ENCODE measurements at regions not wholly inside any gene's neighbourhood (a gene's known extent, or its start where the extent isn't known, plus 50 kb on each side); places are given as distances from the start of the nearest gene placed in this dataset.

GRCh38 chr4:123522646-123523045 lies 126.1 kb downstream of the SPRY1 start:
- no peaks in the 10 kb centered on the region for H4K20me1 ChIP-seq (ENCODE audit: insufficient read depth, low read length)
- H3K36me3 ChIP-seq (ENCODE audit: insufficient read depth, low read length): no peaks in the 10 kb centered on the region
- ChIA-PET POLR2A (interaction anchor here (0.6 to 0.8 kb wide), 3 partner anchors 137 to 685 kb away, joined by 3 to 4 read pairs (median 4); no protein-coding TSS in a partner anchor), CTCF (ENCODE audit: unreplicated experiment) (no interaction called here)
- H3K27ac ChIP-seq (ENCODE audit: low read depth, low read length, poor library complexity, severe bottlenecking): no peak overlapping the region
- H3K4me1 ChIP-seq (ENCODE audit: insufficient read depth, low read length, poor library complexity, severe bottlenecking): peaks cover 6% of the 10 kb centered on the region
- no TSS peak for BruUV-seq (replicated peaks)
- no peak overlapping the region for H2AFZ ChIP-seq (ENCODE audit: low read length)
- no peak for TF ChIP-seq CTCF (conservative IDR thresholded peaks at IDR 0.05; ENCODE audit: low read length)
- TF ChIP-seq EZH2phosphoT487 (IDR thresholded peaks at IDR 0.05; ENCODE audit: borderline replicate concordance, low read depth, low read length): no peak
- no peaks in the 10 kb centered on the region for H3K9me3 ChIP-seq (ENCODE audit: low read length)
- no peaks in the 10 kb centered on the region for H3K9me2 ChIP-seq (ENCODE audit: insufficient read depth, low read length)
- intact Hi-C loops (cut with micrococcal nuclease; ENCODE audit: unreplicated experiment): no loop called here
- no peak for DNase-seq (ENCODE audit: low spot score)
- no peak overlapping the region for H3K4me3 ChIP-seq (ENCODE audit: low read depth, low read length, poor library complexity, severe bottlenecking)
- no peak overlapping the region for H3K4me2 ChIP-seq (ENCODE audit: low read length)
- no peaks in the 10 kb centered on the region for H3K79me2 ChIP-seq (ENCODE audit: insufficient read depth, low read depth, low read length)

- no peak for DNase-seq (ENCODE audit: low spot score)
- Histone ChIP-seq H3K9me2 (ENCODE audit: insufficient read depth, low read length) (no peaks in the 10 kb centered on the region), H3K79me2 (ENCODE audit: insufficient read depth, low read depth, low read length) (no peaks in the 10 kb centered on the region), H3K4me1 (ENCODE audit: insufficient read depth, low read length, poor library complexity, severe bottlenecking) (peaks cover 5% of the 10 kb centered on the region), H3K4me3 (ENCODE audit: low read depth, low read length, poor library complexity, severe bottlenecking) (no peak overlapping the region), H4K20me1 (ENCODE audit: insufficient read depth, low read length) (no peaks in the 10 kb centered on the region), H3K9me3 (ENCODE audit: low read length) (no peaks in the 10 kb centered on the region), H3K4me2 (ENCODE audit: low read length) (no peak overlapping the region), H2AFZ (ENCODE audit: low read length) (no peak overlapping the region), H3K27ac (ENCODE audit: low read depth, low read length, poor library complexity, severe bottlenecking) (no peak overlapping the region), H3K36me3 (ENCODE audit: insufficient read depth, low read length) (no peaks in the 10 kb centered on the region)
- TF ChIP-seq EZH2phosphoT487 (IDR thresholded peaks at IDR 0.05; ENCODE audit: borderline replicate concordance, low read depth, low read length): no peak
- no peak for TF ChIP-seq CTCF (conservative IDR thresholded peaks at IDR 0.05; ENCODE audit: low read length)
- BruUV-seq (replicated peaks): no TSS peak
- intact Hi-C loops (cut with micrococcal nuclease; ENCODE audit: unreplicated experiment): no loop called here
- CTCF ChIA-PET (ENCODE audit: unreplicated experiment): no interaction called here
- POLR2A ChIA-PET: interaction anchor here (0.6 to 1.3 kb wide), 7 partner anchors 9 to 33 kb away, joined by 3 to 6 read pairs (median 5); no protein-coding TSS in a partner anchor
These were observed 128.5 kb downstream of the SPRY1 start for GRCh38 chr4:123524958-123525628.

GRCh38 chr4:123526511-123526910 lies 129.9 kb downstream of the SPRY1 start:
- H3K27ac ChIP-seq (ENCODE audit: low read depth, low read length, poor library complexity, severe bottlenecking): no peak overlapping the region
- BruUV-seq (replicated peaks): no TSS peak
- H3K36me3 ChIP-seq (ENCODE audit: insufficient read depth, low read length): no peaks in the 10 kb centered on the region
- no peaks in the 10 kb centered on the region for H3K79me2 ChIP-seq (ENCODE audit: insufficient read depth, low read depth, low read length)
- POLR2A ChIA-PET: interaction anchor here (1.1 kb wide), 1 partner anchor 24 kb away, joined by 5 read pairs; no protein-coding TSS in a partner anchor
- TF ChIP-seq EZH2phosphoT487 (IDR thresholded peaks at IDR 0.05; ENCODE audit: borderline replicate concordance, low read depth, low read length) (no peak), CTCF (conservative IDR thresholded peaks at IDR 0.05; ENCODE audit: low read length) (no peak)
- CTCF ChIA-PET (ENCODE audit: unreplicated experiment): no interaction called here
- no peak overlapping the region; the same call in 1 of the 2 replicates for H2AFZ ChIP-seq (ENCODE audit: low read length)
- DNase-seq (ENCODE audit: low spot score): no peak
- no peaks in the 10 kb centered on the region for H3K9me2 ChIP-seq (ENCODE audit: insufficient read depth, low read length)
- H3K4me1 ChIP-seq (ENCODE audit: insufficient read depth, low read length, poor library complexity, severe bottlenecking): no peaks in the 10 kb centered on the region
- intact Hi-C loops (cut with micrococcal nuclease; ENCODE audit: unreplicated experiment): no loop called here
- H3K9me3 ChIP-seq (ENCODE audit: low read length): no peaks in the 10 kb centered on the region
- H4K20me1 ChIP-seq (ENCODE audit: insufficient read depth, low read length): no peaks in the 10 kb centered on the region
- no peak overlapping the region for H3K4me2 ChIP-seq (ENCODE audit: low read length)
- H3K4me3 ChIP-seq (ENCODE audit: low read depth, low read length, poor library complexity, severe bottlenecking): no peak overlapping the region

Data from OCI-LY7 (cell line).